Astrocyte (in vitro differentiated cells and primary cell): ENCODE measurements at regions not wholly inside any gene's neighbourhood (a gene's known extent, or its start where the extent isn't known, plus 50 kb on each side); places are given as distances from the start of the nearest gene placed in this dataset.

Source experiments
- EZH2 ChIP-seq: IDR thresholded peaks from 2 replicates; pipeline ENCODE4 v1.6.1; 2012; ENCODE audit warnings: mild to moderate bottlenecking, low read length, inconsistent platforms; ENCODE audit not compliant: insufficient read depth
- TF ChIP-seq, protein P1 (sequence below): IDR thresholded peaks from 2 replicates; pipeline ENCODE4 v1.5.1; 2011; ENCODE audit warnings: low read depth, mild to moderate bottlenecking, inconsistent platforms, low read length, moderate library complexity; ENCODE audit not compliant: insufficient read depth

DNA sequence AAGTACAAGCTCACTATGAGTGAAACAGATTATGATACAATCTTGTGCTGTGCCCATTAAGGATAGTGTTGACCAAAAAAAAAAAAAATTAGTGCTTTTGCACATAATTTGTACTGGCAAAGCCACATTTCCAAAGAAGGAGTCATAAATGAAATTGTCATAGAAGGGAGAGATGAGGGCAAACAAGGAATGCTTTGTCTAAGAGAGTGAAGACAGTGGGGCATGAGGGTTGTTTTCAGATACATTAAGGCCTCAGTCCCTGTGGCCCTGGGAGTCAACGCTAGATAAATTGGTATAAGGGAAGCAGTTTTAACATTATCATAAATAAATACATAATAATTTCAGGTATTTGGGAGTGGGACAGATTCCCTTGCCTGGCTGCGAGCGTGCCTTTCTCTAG is 267.5 kb upstream of the PRKCQ start:
- TF ChIP-seq, protein P1, sequence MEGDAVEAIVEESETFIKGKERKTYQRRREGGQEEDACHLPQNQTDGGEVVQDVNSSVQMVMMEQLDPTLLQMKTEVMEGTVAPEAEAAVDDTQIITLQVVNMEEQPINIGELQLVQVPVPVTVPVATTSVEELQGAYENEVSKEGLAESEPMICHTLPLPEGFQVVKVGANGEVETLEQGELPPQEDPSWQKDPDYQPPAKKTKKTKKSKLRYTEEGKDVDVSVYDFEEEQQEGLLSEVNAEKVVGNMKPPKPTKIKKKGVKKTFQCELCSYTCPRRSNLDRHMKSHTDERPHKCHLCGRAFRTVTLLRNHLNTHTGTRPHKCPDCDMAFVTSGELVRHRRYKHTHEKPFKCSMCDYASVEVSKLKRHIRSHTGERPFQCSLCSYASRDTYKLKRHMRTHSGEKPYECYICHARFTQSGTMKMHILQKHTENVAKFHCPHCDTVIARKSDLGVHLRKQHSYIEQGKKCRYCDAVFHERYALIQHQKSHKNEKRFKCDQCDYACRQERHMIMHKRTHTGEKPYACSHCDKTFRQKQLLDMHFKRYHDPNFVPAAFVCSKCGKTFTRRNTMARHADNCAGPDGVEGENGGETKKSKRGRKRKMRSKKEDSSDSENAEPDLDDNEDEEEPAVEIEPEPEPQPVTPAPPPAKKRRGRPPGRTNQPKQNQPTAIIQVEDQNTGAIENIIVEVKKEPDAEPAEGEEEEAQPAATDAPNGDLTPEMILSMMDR: no peak
- TF ChIP-seq EZH2: no peak
